GM18909 (cell line): ENCODE measurements at regions not wholly inside any gene's neighbourhood (a gene's known extent, or its start where the extent isn't known, plus 50 kb on each side); places are given as distances from the start of the nearest gene placed in this dataset.
"Not testable (repeated sequence)": the region's sequence is repeated elsewhere in the genome, so short reads cannot be mapped to it uniquely, and the experiment has no call there.

ENCODE experiments used
- ATAC-seq: cut with Tn5 transposase; IDR thresholded peaks from one replicate; pipeline ENCODE4 v1.9.1; 2021; ENCODE audit warnings: mild to moderate bottlenecking; ENCODE audit not compliant: unreplicated experiment, poor library complexity

- no peak for ATAC-seq
These were observed 867.1 kb downstream of the DTWD2 start for GRCh38 chr5:118121258-118121657.

DNA sequence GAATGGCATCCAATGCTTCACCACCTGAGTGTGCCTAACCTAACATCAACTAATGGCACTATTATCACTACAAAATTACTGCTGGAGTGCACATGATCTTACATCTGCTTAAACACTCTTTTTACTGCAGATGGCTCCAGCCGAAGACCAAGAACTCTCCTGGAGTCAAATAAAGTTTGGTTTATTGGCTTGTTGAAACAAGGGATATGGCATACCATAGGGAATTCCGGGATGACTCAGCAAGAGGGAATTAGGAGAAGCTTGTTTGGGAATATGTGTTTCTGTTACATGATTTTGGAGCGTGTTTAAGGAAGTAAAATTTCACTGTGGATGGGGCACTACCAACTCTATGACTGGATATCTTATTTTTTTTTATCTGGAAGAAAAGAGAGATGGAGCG, 872.6 kb downstream of the DTWD2 start:
- ATAC-seq = no peak

GRCh38 chr5:118111956-118112355, 876.4 kb downstream of the DTWD2 start:
- ATAC-seq = no peak

GRCh38 chr5:118107246-118107645, 881.1 kb downstream of the DTWD2 start:
- ATAC-seq = not testable (repeated sequence)

GRCh38 chr5:118098716-118099115, 889.6 kb downstream of the DTWD2 start:
- ATAC-seq = no peak

DNA sequence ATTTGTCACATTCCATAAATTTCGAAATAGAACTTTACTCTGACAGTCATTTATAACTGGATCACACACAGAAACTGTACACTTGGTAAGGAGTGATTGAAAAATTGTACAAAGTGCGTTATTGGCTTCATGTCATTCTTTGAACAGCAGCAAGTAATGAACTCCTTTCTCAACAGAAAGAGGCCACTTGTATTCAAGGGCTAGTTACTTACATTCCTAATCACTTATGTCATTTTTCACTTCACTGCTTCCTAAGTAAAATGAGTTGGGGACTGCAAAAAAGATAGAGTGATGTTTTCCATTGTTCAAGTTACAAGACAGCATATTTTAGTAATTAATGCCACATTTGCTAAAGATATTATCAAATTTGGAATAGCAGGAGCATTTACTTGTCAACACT, 893.2 kb downstream of the DTWD2 start:
- no peak for ATAC-seq

GRCh38 chr5:118088448-118088847, 899.9 kb downstream of the DTWD2 start:
- ATAC-seq = no peak

DNA sequence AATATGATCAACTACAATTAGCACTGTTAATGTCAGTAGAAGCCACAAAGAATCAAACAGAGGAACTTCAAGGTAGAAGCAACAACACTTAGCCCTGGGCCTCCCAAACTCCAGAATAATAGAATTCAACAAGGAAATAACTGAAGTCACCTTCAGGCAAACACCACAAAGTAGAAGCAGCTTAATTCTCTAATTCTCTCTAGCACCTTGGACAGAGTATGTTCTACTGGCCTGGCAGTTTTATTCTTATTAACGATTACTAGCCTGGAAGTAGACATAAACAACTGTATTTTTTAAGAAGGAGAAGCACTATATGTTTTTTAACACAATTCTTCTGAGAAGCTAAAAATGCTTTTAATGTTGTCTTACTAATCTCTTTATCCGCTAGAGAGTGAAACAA, 911.9 kb downstream of the DTWD2 start:
- no peak for ATAC-seq

- ATAC-seq = no peak
These were observed 918.3 kb downstream of the DTWD2 start for GRCh38 chr5:118070041-118070440.

- no peak for ATAC-seq
These were observed 918.9 kb downstream of the DTWD2 start for GRCh38 chr5:118069452-118069851.

DNA sequence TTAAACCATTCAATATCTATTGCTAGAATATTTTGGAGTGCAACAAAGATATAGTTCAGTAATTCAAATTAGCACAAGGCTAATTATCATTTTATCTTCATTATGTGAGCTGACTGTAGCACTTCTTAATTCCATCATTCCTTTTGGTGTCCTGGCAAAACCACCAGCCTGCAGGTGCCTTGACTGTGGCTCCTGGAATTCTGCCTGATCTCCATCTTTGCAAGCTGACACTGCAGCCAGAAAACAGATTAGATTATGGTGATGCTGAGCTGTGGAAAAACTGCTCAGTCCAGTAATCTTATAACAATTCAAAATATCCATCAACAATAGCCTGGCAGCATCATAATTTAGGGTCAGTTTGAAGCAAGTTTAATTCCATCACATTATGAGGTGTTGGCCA, 919.5 kb downstream of the DTWD2 start:
- no peak for ATAC-seq

DNA sequence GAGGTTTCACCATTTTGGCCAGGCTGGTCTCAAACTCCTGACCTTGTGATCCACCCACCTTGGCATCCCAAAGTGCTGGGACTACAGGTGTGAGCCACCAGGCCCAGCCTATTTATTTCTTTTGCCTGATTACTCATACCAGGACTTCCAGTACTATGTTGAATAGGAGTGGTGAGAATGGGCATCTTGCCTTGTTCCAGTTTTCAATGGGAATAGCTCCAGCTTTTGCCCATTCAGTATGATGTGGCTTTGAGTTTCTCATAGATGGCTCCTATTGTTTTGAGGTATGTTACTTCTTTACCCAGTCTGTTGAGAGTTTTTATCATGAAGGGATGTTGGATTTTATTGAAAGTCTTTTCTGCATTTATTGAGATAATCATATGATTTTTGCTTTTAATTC, 924.5 kb downstream of the DTWD2 start:
- not testable (repeated sequence) for ATAC-seq

DNA sequence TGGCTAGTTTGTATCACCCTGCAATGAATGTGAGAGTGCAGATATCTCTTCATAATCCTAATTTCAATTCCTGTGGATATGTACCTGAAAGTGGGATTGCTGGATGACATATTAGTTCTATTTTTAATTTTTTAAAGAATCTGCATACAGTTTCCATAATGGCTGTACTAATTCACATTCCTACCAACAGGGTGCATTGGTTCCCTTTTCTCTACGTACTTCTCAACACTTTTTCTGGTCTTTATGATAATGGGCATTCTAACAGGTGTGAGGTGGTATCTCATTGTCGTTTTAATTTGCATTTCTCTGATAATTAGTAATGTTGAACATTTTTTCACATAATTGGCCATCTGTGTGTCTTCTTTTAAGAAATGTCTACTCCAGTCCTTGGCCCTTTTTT, 927.5 kb downstream of the DTWD2 start:
- ATAC-seq = no peak

- ATAC-seq = no peak
These were observed 935.8 kb downstream of the DTWD2 start for GRCh38 chr5:118052503-118052902.

DNA sequence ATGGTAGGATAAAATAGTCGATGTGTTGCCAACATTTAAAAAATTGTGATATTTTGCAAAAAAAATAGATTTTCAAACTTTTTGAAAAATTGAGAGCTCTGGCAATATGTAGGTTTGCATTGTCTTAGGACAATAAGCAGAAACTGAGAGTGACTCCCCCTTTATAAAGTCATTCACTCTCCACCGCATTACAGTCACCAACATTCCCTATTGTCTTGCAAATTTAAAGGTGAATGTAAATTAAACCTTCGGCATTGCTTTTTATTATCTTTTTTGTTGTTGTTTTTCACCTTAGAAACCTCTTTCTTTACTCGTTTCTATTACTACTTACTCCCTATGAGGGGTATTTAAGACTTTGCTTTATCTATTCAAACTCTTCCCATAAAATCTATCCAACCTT, 944.2 kb downstream of the DTWD2 start:
- no peak for ATAC-seq

DNA sequence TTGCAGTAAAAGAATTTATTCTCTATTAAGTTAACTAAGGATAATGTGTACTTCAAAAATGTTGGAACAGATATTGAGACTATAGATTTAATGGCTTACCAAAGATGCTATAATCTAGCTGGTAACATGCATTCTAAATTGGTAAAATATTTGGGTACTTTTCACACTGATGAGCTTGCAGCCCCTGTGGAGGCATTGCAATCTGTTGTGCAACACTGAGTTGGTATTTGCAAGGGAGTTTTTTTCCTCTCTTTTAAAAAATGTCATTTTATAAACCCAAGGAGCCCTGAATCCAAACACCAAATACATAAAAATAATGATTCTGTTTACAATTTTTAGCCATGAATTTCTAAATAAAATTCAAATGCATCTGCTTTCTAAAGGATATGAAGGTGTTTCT, 944.8 kb downstream of the DTWD2 start:
- no peak for ATAC-seq

GRCh38 chr5:118042076-118042475, 946.3 kb downstream of the DTWD2 start:
- no peak for ATAC-seq

DNA sequence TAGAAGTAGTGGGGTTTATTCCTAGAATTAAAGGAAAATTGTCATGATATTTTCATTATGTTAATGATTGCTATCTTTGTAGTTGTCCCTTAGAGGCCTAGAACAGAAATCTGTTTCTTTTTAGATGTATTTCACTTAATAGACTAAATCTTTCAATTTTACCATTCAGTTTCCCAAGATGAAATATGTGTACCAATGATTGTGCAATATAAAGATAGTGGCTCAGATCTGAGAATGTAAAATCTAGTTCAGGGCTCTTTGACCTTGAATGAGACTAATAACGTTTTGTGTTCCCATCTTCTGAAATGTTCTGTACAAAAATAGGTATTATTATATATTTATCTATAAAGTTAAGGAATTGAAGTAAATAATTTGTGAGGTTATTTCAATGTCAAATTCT, 947.9 kb downstream of the DTWD2 start:
- no peak for ATAC-seq

DNA sequence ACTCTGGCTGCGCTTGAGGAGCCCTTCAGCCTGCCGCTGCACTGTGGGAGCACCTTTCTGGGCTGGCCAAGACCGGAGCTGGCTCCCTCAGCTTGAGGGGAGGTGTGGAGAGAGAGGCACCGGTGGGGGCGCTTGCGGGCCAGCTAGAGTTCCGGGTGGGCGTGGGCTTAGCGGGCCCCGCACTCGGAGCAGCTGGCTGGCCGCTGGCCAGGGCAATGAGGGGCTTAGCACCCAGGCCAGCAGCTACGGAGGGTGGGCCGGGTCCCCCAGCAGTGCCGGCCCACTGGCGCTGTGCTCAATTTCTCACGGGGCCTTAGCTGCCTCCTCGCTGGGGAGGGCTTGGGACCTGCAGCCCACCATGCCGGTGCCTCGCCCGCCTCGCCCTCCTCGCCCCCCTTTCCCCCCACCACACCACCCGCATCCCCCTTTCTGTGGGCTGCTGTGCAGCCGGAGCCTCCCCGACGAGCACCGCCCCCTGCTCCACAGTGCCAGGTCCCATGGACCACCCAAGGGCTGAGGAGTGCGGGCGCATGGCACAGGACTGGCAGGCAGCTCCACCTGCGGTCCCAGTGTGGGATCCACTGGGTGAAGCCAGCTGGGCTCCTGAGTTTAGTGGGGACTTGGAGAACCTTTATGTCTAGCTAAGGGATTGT, 954.5 kb downstream of the DTWD2 start:
- ATAC-seq = no peak

DNA sequence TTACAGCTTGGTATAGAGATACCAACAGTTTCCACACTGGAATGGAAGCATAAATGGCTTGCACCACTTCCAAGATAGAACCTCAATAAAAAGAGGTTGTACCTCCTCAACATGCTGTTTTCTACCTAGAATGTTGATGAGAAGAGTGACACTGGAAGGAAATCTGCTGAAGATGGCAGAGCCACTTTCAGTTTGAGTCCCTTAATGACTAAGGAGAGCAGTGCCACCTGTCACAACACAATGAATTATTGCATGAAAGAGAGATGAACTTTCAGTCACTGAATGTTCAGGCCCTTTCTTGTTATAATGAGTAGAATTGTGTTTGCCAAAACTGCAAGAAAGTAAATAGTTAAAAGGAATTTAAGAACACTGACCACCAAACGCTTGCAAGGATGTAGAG, 958.5 kb downstream of the DTWD2 start:
- ATAC-seq = no peak

DNA sequence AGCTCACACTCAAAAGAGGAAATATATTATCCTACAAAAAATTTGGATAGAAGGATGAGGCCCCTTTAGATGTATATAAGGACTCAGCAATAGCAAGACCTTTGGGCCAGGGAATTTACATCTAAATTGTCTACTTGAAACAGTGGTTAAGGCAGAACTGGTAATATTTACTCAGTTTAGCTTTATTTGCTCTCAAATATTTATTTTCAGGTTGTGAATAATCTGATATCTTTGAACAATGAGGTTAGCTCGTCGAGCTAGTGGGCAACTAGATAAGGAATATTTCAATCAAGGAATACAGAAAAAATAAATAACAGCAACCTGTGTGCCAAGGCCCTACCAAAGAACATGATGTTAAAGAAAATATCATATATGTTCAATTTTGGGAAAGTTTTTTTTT, 966.3 kb downstream of the DTWD2 start:
- ATAC-seq = no peak

- ATAC-seq = no peak
These were observed 970.8 kb downstream of the DTWD2 start for GRCh38 chr5:118017536-118017935.

DNA sequence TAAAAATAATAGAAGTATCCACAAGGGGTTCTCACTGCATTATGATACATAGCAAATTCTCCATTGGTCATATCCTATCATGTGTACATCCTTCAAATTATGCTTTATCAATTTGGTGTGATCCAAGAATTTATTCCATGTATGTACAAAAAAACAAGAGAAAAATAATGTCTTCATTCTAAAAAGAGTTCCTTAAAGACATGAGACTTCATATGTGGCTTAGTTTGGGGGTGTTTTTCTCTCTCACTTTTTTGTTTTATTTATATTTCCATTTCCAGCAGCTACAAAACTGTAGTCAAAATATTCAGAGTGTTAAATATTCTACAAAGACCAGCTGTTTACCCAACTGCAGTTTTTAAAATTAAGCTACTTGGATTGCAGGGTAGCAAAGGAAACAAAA, 972.0 kb downstream of the DTWD2 start:
- no peak for ATAC-seq
